OCI-LY3 (cell line): ENCODE measurements at regions not wholly inside any gene's neighbourhood (a gene's known extent, or its start where the extent isn't known, plus 50 kb on each side); places are given as distances from the start of the nearest gene placed in this dataset.

Source experiments
- CTCF ChIP-seq: fragments of 200-600, 300-600 bp; sonication (generic); IDR thresholded peaks from 2 replicates; pipeline ENCODE4 v1.5.1; 2014; ENCODE audit warnings: antibody characterized with exemption, low read length, low read depth
- EZH2phosphoT487 ChIP-seq: fragments of 200-600 bp; shearing (Covaris generic); IDR thresholded peaks from 2 replicates; pipeline ENCODE4 v1.6.1; 2018; ENCODE audit warnings: antibody characterized with exemption, mixed run types, low read depth

- TF ChIP-seq CTCF (no peak), EZH2phosphoT487 (no peak)
Observed at GRCh38 chr2:104444392-104444791, 409.5 kb upstream of the POU3F3 start.
